ENCODE measurements at regions not wholly inside any gene's neighbourhood (a gene's known extent, or its start where the extent isn't known, plus 50 kb on each side); places are given as distances from the start of the nearest gene placed in this dataset.

- DNase-seq (ENCODE audit: extremely low spot score, unreplicated experiment), result no peak
- H3K36me3 Mint-ChIP-seq, result no peaks in the 10 kb centered on the region
- no peak overlapping the region for H3K27ac Mint-ChIP-seq
- H3K4me1 Mint-ChIP-seq (ENCODE audit: unreplicated experiment), result no peaks in the 10 kb centered on the region
- TF ChIP-seq CTCF (conservative IDR thresholded peaks at IDR 0.05), result no peak
- no peaks in the 10 kb centered on the region for H3K27me3 Mint-ChIP-seq
- peaks cover 8% of the 10 kb centered on the region for H3K9me3 Mint-ChIP-seq
- H3K4me3 Mint-ChIP-seq, result no peak overlapping the region
Observed at GRCh38 chr2:16136461-16137035, 196.2 kb downstream of the MYCN start.

- H3K27ac Mint-ChIP-seq, result no peak overlapping the region
- H3K36me3 Mint-ChIP-seq, result no peaks in the 10 kb centered on the region
- no peaks in the 10 kb centered on the region for H3K4me1 Mint-ChIP-seq (ENCODE audit: unreplicated experiment)
- H3K4me3 Mint-ChIP-seq, result no peak overlapping the region
- no peak for DNase-seq (ENCODE audit: extremely low spot score, unreplicated experiment)
- H3K9me3 Mint-ChIP-seq, result peaks cover 8% of the 10 kb centered on the region
- no peaks in the 10 kb centered on the region for H3K27me3 Mint-ChIP-seq
- no peak for TF ChIP-seq CTCF (conservative IDR thresholded peaks at IDR 0.05)
Observed at GRCh38 chr2:16135913-16136310, 195.6 kb downstream of the MYCN start.

GRCh38 chr2:16135196-16135912 lies 195.0 kb downstream of the MYCN start:
- Mint-ChIP-seq H3K4me3 (no peak overlapping the region), H3K27ac (no peak overlapping the region), H3K4me1 (ENCODE audit: unreplicated experiment) (no peaks in the 10 kb centered on the region), H3K9me3 (peaks cover 8% of the 10 kb centered on the region), H3K36me3 (no peaks in the 10 kb centered on the region), H3K27me3 (no peaks in the 10 kb centered on the region)
- no peak for TF ChIP-seq CTCF (conservative IDR thresholded peaks at IDR 0.05)
- DNase-seq (ENCODE audit: extremely low spot score, unreplicated experiment), result no peak

GRCh38 chr2:16134436-16135165 lies 194.3 kb downstream of the MYCN start:
- Mint-ChIP-seq H3K27me3 (no peaks in the 10 kb centered on the region), H3K36me3 (no peaks in the 10 kb centered on the region), H3K27ac (no peak overlapping the region), H3K4me3 (no peak overlapping the region), H3K9me3 (peaks cover 8% of the 10 kb centered on the region), H3K4me1 (ENCODE audit: unreplicated experiment) (no peaks in the 10 kb centered on the region)
- DNase-seq (ENCODE audit: extremely low spot score, unreplicated experiment), result no peak
- TF ChIP-seq CTCF (conservative IDR thresholded peaks at IDR 0.05), result no peak

- TF ChIP-seq CTCF (conservative IDR thresholded peaks at IDR 0.05), result no peak
- DNase-seq (ENCODE audit: extremely low spot score, unreplicated experiment), result no peak
- H3K27ac Mint-ChIP-seq, result no peak overlapping the region
- H3K27me3 Mint-ChIP-seq, result no peaks in the 10 kb centered on the region
- no peaks in the 10 kb centered on the region for H3K4me1 Mint-ChIP-seq (ENCODE audit: unreplicated experiment)
- no peaks in the 10 kb centered on the region for H3K36me3 Mint-ChIP-seq
- H3K4me3 Mint-ChIP-seq, result no peak overlapping the region
- H3K9me3 Mint-ChIP-seq, result no peaks in the 10 kb centered on the region
Observed at GRCh38 chr2:16130906-16131400, 190.6 kb downstream of the MYCN start.

Measured in type B pancreatic cell (in vitro differentiated cells).